ENCODE measurements at regions not wholly inside any gene's neighbourhood (a gene's known extent, or its start where the extent isn't known, plus 50 kb on each side); places are given as distances from the start of the nearest gene placed in this dataset.

DNA sequence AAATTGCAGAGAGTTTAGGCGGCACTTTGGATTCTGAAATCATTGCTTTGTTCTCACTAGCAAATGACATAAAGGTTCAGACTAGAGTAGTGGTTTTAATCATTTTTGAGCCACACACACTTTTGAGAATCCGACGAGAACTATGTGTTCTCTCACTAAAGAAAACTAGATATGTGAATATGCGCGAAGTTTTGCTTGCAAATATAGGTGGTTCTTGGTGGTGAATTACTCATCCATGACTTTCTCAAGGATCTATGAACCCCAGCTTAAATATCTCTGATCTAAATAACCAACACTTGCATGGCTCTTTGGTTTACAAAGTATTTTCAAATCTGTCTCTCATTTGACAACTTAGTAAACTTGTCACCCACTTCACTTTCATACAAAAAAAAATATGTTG is 54.8 kb downstream of the NOG start:
- TF ChIP-seq, protein P1, sequence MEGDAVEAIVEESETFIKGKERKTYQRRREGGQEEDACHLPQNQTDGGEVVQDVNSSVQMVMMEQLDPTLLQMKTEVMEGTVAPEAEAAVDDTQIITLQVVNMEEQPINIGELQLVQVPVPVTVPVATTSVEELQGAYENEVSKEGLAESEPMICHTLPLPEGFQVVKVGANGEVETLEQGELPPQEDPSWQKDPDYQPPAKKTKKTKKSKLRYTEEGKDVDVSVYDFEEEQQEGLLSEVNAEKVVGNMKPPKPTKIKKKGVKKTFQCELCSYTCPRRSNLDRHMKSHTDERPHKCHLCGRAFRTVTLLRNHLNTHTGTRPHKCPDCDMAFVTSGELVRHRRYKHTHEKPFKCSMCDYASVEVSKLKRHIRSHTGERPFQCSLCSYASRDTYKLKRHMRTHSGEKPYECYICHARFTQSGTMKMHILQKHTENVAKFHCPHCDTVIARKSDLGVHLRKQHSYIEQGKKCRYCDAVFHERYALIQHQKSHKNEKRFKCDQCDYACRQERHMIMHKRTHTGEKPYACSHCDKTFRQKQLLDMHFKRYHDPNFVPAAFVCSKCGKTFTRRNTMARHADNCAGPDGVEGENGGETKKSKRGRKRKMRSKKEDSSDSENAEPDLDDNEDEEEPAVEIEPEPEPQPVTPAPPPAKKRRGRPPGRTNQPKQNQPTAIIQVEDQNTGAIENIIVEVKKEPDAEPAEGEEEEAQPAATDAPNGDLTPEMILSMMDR (IDR thresholded peaks at IDR 0.05; ENCODE audit: low read depth, low read length) = no peak
- no peak for DNase-seq (ENCODE audit: low read depth in 2 of 2)
- H3K4me3 ChIP-seq (replicated peaks in 1 of 2; ENCODE audit: low read depth in 2 of 2, low read length in 2 of 2) = no peak overlapping the region

DNA sequence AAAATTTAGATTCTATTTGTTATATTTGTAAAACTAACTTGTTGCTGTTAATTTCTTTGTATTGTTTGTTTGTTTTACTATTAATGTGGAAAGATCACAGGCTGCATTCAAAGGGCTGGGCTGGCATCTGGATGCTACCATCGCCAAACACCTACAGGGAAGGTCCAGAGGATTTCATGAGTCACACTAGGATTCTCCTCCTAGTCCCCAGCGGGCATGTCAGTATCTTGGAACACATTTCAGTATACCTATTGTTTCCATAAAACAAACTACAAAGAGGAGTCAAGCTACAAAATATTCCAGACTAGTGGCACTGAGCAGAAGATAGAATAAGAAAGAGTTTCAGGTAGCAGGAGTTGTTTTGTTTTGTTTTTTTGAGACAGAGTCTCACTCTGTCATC is 55.3 kb downstream of the NOG start:
- TF ChIP-seq, protein P1 (IDR thresholded peaks at IDR 0.05; ENCODE audit: low read depth, low read length) = no peak
- DNase-seq (ENCODE audit: low read depth in 2 of 2) = no peak
- H3K4me3 ChIP-seq (replicated peaks in 1 of 2; ENCODE audit: low read depth in 2 of 2, low read length in 2 of 2) = no peak overlapping the region

DNA sequence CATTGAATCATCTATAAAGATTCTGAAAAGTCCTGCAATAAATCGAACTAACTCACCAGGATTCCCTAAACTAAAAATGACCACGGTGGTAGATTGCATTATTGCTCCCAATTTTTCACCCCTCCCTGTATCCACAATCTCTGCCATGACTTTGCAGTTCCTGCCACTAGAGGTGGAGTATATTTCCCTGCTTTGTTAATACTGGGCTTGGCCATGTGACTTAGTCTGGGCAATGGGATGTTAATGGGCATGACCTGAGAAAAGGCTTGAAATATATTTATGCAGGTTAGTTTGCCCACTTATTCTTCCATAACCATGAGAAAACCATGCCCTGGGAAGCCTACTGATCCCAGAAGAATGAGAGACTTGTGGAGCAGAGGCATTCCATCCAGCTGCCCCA is 59.1 kb downstream of the NOG start:
- no peak for DNase-seq (ENCODE audit: low read depth in 2 of 2)
- H3K4me3 ChIP-seq (replicated peaks in 1 of 2; ENCODE audit: low read depth in 2 of 2, low read length in 2 of 2) = no peak overlapping the region
- TF ChIP-seq, protein P1 (IDR thresholded peaks at IDR 0.05; ENCODE audit: low read depth, low read length) = no peak

DNA sequence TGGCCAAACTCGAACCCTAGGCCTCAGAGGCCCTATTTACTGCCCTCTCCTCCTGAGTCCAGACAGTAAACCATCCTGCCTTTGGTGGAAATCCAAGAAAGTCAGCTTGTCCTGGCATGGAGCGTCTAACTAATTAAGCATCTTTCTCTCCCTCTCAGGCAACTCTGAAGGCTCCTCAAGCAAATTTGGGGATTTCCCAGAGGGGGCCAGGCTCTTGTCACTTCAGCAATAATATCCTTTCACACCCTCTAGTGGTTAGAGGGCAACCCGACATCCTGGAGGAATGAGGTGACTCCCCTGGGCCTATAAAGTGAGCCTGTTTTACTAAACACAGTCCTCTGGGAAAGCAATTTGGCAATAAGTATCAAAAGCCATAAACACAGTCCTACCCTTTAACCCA is 60.4 kb downstream of the NOG start:
- DNase-seq (ENCODE audit: low read depth in 2 of 2) = peak; percentile 14 to 32
- H3K4me3 ChIP-seq (replicated peaks in 1 of 2; ENCODE audit: low read depth in 2 of 2, low read length in 2 of 2) = no peak overlapping the region
- TF ChIP-seq, protein P1 (IDR thresholded peaks at IDR 0.05; ENCODE audit: low read depth, low read length) = peak; percentile 23

DNA sequence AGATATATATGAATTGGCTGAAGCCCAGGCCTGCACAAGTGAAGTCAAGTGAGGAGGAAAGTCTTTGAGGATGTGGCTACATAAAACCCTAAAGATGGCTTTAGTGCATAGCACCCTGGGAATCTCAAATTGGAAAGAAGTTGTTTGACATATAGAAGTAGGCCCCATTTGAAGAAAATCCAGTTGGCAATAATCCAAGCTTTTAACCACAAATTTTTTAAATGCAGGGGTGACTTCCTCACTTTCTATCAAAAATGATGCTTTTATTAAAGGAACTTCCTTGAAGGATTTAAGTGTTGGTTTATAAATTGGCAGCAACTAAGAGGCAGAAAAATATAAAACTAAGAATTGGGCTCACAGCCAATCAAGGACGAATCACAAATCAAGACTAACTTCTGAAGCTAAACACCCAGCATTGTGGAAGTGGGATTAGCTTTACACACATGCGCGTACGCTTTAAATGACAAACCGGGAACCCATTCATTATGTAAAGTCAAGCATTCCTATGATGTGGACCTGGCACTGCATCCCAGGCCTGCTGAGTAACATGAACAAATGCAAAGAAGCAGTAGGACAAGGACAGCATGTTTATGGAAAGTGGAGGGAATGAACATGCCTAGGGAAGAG is 63.3 kb downstream of the NOG start:
- TF ChIP-seq, protein P1 (IDR thresholded peaks at IDR 0.05; ENCODE audit: low read depth, low read length) = no peak
- no peak for DNase-seq (ENCODE audit: low read depth in 2 of 2)
- H3K4me3 ChIP-seq (replicated peaks in 1 of 2; ENCODE audit: low read depth in 2 of 2, low read length in 2 of 2) = no peak overlapping the region

DNA sequence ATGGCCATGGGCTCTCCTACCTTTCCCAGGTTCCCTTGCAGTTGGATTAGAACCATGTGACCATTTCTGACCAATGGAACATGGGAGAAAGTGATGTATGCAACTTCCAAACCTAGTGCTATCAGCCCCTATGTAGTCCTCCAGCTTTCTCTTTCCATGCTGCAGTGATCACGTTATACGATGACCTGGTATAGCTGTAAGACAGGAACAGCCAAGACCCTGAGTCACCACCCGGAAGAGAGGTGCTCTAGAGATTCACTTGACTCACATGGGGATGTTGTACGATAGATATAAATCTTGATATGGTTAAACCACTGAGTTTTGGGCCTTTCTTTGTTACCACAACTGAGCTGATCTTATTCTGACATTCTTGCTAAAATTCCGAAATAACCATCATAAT is 65.1 kb downstream of the NOG start:
- H3K4me3 ChIP-seq (replicated peaks in 1 of 2; ENCODE audit: low read depth in 2 of 2, low read length in 2 of 2) = no peak overlapping the region
- no peak for DNase-seq (ENCODE audit: low read depth in 2 of 2)
- TF ChIP-seq, protein P1 (IDR thresholded peaks at IDR 0.05; ENCODE audit: low read depth, low read length) = no peak

DNA sequence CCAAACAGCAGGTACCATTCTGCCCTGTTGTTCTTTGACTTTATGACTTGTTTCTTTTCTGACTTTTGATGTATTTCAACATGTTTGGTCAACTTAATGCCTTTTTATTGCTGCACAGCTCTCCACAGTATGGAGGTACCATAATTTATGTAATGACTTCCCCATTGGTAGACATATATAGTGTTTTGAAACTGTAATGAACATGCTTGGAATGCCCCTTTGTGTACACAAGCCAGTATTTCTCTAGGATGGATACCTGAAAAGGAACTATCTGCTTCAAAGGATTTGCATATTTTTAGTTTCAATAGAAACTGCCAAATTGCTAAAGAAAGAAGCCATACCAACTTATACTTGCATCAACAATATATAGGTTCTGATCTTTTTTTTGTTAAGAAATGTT is 66.1 kb downstream of the NOG start:
- TF ChIP-seq, protein P1 (IDR thresholded peaks at IDR 0.05; ENCODE audit: low read depth, low read length) = no peak
- H3K4me3 ChIP-seq (replicated peaks in 1 of 2; ENCODE audit: low read depth in 2 of 2, low read length in 2 of 2) = no peak overlapping the region
- no peak for DNase-seq (ENCODE audit: low read depth in 2 of 2)

Data from cardiac fibroblast (primary cell).